ENCODE measurements at regions not wholly inside any gene's neighbourhood (a gene's known extent, or its start where the extent isn't known, plus 50 kb on each side); places are given as distances from the start of the nearest gene placed in this dataset.
"Not testable (repeated sequence)": the region's sequence is repeated elsewhere in the genome, so short reads cannot be mapped to it uniquely, and the experiment has no call there.

- DNase-seq = no peak
Measured at GRCh38 chr1:94301186-94301585, 63.8 kb upstream of the ARHGAP29 start.

GRCh38 chr1:94300731-94301130 is 63.3 kb upstream of the ARHGAP29 start:
- no peak for DNase-seq

- no peak for DNase-seq
Measured at GRCh38 chr1:94299627-94300553, 62.5 kb upstream of the ARHGAP29 start.

- DNase-seq = no peak
Measured at GRCh38 chr1:94298861-94299260, 61.5 kb upstream of the ARHGAP29 start.

GRCh38 chr1:94296018-94296417 is 58.6 kb upstream of the ARHGAP29 start:
- no peak for DNase-seq

- not testable (repeated sequence) for DNase-seq
Measured at GRCh38 chr1:94292978-94293377, 55.6 kb upstream of the ARHGAP29 start.

- DNase-seq = not testable (repeated sequence)
Measured at GRCh38 chr1:94289244-94289643, 51.9 kb upstream of the ARHGAP29 start.

Data from NCI-H1694 (cell line).